ENCODE measurements at regions not wholly inside any gene's neighbourhood (a gene's known extent, or its start where the extent isn't known, plus 50 kb on each side); places are given as distances from the start of the nearest gene placed in this dataset.

DNA sequence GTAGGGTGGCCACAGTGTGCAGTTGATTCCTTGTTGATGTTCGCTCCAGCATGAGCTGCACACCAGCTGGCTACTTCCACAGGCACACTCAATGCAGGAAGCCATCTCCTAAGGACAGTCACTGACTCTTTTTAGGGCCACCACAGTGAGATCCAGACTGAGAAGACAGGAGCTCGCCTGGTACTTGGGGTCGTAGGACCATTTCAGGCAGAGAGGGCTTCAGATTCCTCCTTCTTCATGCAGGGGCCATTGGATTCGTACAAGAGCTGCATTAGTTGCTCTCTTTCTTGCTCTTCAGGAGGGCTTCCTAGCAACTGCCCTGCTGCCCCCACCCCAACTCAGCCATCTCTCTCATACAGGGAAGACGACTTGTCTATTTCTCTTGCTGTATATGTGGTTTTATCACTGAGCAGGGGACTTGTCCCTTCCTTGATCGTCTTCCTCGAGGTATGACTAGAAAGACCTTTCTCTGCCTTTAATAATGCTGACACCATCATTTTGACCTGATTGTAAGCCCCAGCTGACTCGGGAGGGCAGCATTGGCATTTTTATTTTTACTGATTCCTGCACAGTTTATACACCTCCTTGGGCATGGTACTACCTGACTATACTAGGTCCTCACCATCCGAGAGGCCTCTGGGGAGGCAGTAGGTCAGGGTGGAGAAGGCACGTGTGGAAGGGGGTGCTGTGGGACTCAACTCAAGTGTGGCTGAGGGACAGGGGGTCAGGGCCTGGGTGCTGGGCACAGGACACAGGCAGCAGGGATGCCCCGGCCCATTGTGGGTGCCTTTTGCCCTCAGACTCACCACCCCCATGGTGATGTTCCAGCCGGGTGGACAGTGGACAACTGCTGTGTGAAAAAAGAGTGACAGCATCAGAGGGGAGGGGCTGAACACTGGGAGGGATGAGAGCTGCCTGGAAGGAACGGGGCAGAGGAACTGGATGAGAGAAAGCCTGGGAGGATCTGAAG lies 136.7 kb upstream of the ZNF746 start:
- TF ChIP-seq EGR1 (IDR thresholded peaks at IDR 0.05) (no peak), USF1 (IDR thresholded peaks at IDR 0.05) (no peak), TEAD4 (IDR thresholded peaks at IDR 0.05) (no peak)

- TF ChIP-seq FOXM1 (IDR thresholded peaks at IDR 0.05; ENCODE audit: borderline replicate concordance, low read depth) (no peak), EGR1 (IDR thresholded peaks at IDR 0.05) (no peak), RAD21 (IDR thresholded peaks at IDR 0.05; ENCODE audit: low read depth) (no peak), NFIC (IDR thresholded peaks at IDR 0.05) (no peak), CREB1 (IDR thresholded peaks at IDR 0.05; ENCODE audit: low read depth) (no peak), EP300 (IDR thresholded peaks at IDR 0.05; ENCODE audit: borderline replicate concordance) (no peak), USF1 (IDR thresholded peaks at IDR 0.05) (no peak), TCF12 (IDR thresholded peaks at IDR 0.05; ENCODE audit: low read depth) (no peak), CEBPB (IDR thresholded peaks at IDR 0.05) (no peak), MAX (IDR thresholded peaks at IDR 0.05) (no peak), TAF1 (IDR thresholded peaks at IDR 0.05; ENCODE audit: low read depth) (no peak), YY1 (IDR thresholded peaks at IDR 0.05; ENCODE audit: low read depth) (no peak), TEAD4 (IDR thresholded peaks at IDR 0.05) (no peak)
- TF ChIP-seq, protein P1, sequence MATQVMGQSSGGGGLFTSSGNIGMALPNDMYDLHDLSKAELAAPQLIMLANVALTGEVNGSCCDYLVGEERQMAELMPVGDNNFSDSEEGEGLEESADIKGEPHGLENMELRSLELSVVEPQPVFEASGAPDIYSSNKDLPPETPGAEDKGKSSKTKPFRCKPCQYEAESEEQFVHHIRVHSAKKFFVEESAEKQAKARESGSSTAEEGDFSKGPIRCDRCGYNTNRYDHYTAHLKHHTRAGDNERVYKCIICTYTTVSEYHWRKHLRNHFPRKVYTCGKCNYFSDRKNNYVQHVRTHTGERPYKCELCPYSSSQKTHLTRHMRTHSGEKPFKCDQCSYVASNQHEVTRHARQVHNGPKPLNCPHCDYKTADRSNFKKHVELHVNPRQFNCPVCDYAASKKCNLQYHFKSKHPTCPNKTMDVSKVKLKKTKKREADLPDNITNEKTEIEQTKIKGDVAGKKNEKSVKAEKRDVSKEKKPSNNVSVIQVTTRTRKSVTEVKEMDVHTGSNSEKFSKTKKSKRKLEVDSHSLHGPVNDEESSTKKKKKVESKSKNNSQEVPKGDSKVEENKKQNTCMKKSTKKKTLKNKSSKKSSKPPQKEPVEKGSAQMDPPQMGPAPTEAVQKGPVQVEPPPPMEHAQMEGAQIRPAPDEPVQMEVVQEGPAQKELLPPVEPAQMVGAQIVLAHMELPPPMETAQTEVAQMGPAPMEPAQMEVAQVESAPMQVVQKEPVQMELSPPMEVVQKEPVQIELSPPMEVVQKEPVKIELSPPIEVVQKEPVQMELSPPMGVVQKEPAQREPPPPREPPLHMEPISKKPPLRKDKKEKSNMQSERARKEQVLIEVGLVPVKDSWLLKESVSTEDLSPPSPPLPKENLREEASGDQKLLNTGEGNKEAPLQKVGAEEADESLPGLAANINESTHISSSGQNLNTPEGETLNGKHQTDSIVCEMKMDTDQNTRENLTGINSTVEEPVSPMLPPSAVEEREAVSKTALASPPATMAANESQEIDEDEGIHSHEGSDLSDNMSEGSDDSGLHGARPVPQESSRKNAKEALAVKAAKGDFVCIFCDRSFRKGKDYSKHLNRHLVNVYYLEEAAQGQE (IDR thresholded peaks at IDR 0.05; ENCODE audit: low read depth), result no peak
These were observed 130.3 kb upstream of the ZNF746 start for GRCh38 chr7:149627911-149628310.

GRCh38 chr7:149626972-149627371 lies 129.4 kb upstream of the ZNF746 start:
- TF ChIP-seq RAD21 (IDR thresholded peaks at IDR 0.05; ENCODE audit: low read depth) (no peak), ZBTB7A (IDR thresholded peaks at IDR 0.05; ENCODE audit: low read depth) (no peak), MAX (IDR thresholded peaks at IDR 0.05) (no peak), TAF1 (IDR thresholded peaks at IDR 0.05; ENCODE audit: low read depth) (no peak), CREB1 (IDR thresholded peaks at IDR 0.05; ENCODE audit: low read depth) (no peak), EP300 (IDR thresholded peaks at IDR 0.05; ENCODE audit: borderline replicate concordance) (no peak), TCF12 (IDR thresholded peaks at IDR 0.05; ENCODE audit: low read depth) (no peak), NFIC (IDR thresholded peaks at IDR 0.05) (no peak), TEAD4 (IDR thresholded peaks at IDR 0.05) (no peak)
- TF ChIP-seq, protein P1 (IDR thresholded peaks at IDR 0.05; ENCODE audit: low read depth), result no peak

GRCh38 chr7:149625947-149626392 lies 128.4 kb upstream of the ZNF746 start:
- TF ChIP-seq CEBPB (IDR thresholded peaks at IDR 0.05), result no peak
- TF ChIP-seq RAD21 (IDR thresholded peaks at IDR 0.05; ENCODE audit: low read depth), result no peak
- no peak for TF ChIP-seq NFIC (IDR thresholded peaks at IDR 0.05)
- no peak for TF ChIP-seq MAX (IDR thresholded peaks at IDR 0.05)
- no peak for TF ChIP-seq TCF12 (IDR thresholded peaks at IDR 0.05; ENCODE audit: low read depth)
- no peak for TF ChIP-seq EP300 (IDR thresholded peaks at IDR 0.05; ENCODE audit: borderline replicate concordance)
- no peak for TF ChIP-seq TAF1 (IDR thresholded peaks at IDR 0.05; ENCODE audit: low read depth)
- TF ChIP-seq TEAD4 (IDR thresholded peaks at IDR 0.05), result no peak
- no peak for TF ChIP-seq ZBTB7A (IDR thresholded peaks at IDR 0.05; ENCODE audit: low read depth)
- TF ChIP-seq YY1 (IDR thresholded peaks at IDR 0.05; ENCODE audit: low read depth), result no peak
- no peak for TF ChIP-seq USF1 (IDR thresholded peaks at IDR 0.05)
- TF ChIP-seq FOXM1 (IDR thresholded peaks at IDR 0.05; ENCODE audit: borderline replicate concordance, low read depth), result no peak
- TF ChIP-seq CREB1 (IDR thresholded peaks at IDR 0.05; ENCODE audit: low read depth), result no peak
- TF ChIP-seq, protein P1 (IDR thresholded peaks at IDR 0.05; ENCODE audit: low read depth), result no peak
- no peak for TF ChIP-seq EGR1 (IDR thresholded peaks at IDR 0.05)

Data from Ishikawa (cell line).